HG02973 (cell line): ENCODE measurements at regions not wholly inside any gene's neighbourhood (a gene's known extent, or its start where the extent isn't known, plus 50 kb on each side); places are given as distances from the start of the nearest gene placed in this dataset.
A peak's percentile ranks its signal among the peaks of the same experiment; 100 is the strongest.
"Not testable (repeated sequence)": the region's sequence is repeated elsewhere in the genome, so short reads cannot be mapped to it uniquely, and the experiment has no call there.

Source experiments
- ATAC-seq: cut with Tn5 transposase; IDR thresholded peaks from one replicate; pipeline ENCODE4 v1.9.1; 2021; ENCODE audit warnings: moderate library complexity; ENCODE audit not compliant: unreplicated experiment

GRCh38 chr5:42950116-42950455 lies 90.0 kb downstream of the ANXA2R start:
- no peak for ATAC-seq

- peak; percentile 64 for ATAC-seq
These were observed 90.6 kb downstream of the ANXA2R start for GRCh38 chr5:42949348-42950115.

DNA sequence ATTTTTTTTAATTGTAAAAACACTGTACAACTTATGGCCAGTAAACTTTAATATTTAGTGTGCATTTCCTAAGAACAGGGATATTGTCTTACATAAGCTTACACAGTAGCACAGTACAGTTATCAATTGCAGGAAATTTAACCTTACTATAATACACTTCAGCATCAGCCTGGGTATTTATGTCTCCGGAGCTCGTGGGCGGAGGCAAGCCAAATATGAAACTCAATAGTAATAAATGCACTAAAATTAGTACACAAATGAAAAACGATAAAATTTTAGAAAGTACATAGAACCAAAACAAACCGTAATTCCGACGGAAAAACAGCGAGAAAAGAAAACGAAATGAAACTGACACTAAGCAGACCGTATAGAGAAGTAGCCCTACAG lies 91.2 kb downstream of the ANXA2R start:
- ATAC-seq = peak; percentile 2

GRCh38 chr5:42944989-42945388 lies 95.1 kb downstream of the ANXA2R start:
- ATAC-seq = no peak

GRCh38 chr5:42943931-42944631 lies 96.0 kb downstream of the ANXA2R start:
- ATAC-seq = no peak

GRCh38 chr5:42940853-42941252 lies 99.3 kb downstream of the ANXA2R start:
- no peak for ATAC-seq

DNA sequence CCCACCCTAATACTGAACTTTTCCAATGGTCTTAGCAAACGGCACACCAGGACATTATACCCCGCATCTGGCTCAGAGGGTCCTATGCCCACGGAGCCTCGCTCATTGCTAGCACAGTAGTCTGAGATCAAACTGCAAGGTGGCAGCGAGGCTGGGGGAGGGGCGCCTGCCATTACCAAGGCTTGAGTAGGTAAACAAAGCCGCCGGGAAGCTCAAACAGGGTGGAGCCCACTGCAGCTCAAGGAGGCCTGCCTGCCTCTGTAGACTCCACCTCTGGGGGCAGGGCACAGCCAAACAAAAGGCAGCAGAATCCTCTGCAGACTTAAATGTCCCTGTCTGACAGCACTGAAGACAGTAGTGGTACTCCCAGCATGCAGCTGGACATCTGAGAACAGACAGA lies 108.1 kb downstream of the ANXA2R start:
- not testable (repeated sequence) for ATAC-seq

DNA sequence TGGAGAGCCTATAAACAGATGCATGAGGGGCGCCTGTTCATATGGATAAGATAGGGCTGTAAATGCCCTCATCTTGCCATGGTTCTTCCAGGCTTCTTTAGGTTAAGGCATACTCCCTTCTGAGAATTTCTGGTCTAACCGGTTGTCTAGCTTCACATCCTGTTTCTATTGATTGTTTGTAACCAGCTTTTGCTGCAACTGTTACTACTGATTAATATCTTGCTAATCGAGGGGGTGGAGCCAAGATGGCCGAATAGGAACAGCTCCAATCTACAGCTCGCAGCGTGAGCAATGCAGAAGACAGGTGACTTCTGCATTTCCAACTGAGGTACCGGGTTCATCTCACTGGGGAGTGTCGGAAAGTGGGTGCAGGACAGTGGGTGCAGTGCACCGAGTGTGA lies 108.7 kb downstream of the ANXA2R start:
- not testable (repeated sequence) for ATAC-seq

DNA sequence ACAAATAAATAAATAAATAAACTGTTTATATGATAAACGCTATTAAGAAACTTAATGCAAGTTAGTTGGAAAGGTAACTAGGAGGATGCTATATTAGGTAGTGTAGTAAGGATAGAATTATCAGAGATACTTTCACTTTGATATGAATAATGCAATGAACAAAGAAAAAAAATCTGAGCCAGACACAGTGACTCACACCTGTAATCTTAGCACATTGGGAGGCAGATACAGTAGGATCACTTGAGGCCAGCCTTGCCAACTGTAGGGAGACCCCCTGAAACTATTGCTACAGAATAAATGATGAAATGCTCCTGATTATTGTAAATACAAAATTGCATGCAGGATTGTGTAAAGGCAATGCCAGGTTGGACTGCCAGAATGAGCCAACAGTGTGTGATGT lies 109.2 kb downstream of the ANXA2R start:
- no peak for ATAC-seq

- no peak for ATAC-seq
These were observed 110.2 kb downstream of the ANXA2R start for GRCh38 chr5:42929871-42930270.

GRCh38 chr5:42927730-42928129 lies 112.4 kb downstream of the ANXA2R start:
- peak; percentile 78 for ATAC-seq

DNA sequence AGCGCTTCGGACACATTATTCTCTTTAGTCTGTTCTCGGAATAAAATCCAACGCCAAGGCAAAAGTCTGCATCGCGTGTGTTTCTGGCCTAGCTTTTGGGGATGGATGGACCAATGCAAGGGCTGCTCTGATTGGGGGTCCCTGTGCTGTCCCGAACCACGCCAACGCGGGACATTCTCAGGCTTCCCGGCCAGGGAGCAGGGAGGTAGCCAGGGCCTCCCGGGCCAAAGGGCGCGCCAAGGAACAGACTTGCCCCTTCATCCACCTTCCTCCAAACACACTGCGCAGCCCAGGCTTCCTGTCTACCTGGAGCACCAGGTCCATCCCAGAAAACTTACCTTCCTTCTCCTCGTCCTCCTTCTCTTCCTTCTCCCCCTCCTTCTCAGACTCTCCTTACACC lies 113.0 kb upstream of the SELENOP start:
- no peak for ATAC-seq

GRCh38 chr5:42924226-42924625 lies 112.5 kb upstream of the SELENOP start:
- no peak for ATAC-seq

DNA sequence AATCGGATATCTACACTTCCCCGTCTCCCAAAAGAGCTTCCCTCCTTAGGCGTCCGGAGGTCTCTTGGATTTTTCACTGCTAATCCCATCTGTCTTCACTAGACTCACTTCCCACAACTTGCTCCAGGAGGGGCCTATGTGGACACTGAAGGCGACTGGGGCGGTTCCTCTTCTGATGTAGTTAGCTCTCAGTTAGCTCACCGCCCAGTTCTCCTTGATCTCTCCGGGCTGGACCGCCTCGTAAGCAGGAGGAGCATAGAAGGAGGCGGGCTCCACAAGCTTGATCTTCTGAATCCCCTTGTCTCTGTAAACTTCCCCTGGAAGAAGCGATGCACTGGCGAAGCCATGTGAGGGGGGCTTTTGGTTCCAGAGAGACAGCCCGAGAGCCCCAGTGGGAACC lies 112.0 kb upstream of the SELENOP start:
- ATAC-seq = no peak

- ATAC-seq = no peak
These were observed 107.9 kb upstream of the SELENOP start for GRCh38 chr5:42919600-42919999.

DNA sequence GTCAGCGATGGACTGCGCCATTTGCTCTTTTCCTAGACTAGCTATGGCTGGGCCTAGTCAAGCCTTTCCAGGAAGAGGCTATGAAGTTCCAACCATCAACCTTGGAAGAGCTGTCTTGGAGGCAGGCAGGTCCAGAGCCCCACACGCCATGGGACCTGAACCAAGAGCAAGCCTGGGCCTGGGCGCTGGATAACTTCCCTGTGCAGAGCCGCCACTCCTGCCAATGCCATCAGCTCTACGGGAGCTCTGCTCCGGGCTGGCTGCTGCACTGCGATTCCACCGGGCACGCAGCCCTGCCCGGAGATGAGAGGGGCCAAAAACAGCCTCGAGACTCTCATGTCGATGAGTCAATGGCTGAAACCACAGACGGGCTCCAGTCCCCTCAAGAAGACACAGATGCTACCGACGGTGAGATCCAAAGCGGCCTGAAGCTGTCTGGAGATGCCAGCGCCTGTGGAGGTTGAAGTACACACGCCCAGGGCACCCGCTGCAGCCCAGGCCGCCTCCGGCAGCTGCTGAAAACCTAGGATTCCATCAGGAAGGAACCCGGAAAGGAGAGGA lies 103.7 kb upstream of the SELENOP start:
- ATAC-seq = no peak

DNA sequence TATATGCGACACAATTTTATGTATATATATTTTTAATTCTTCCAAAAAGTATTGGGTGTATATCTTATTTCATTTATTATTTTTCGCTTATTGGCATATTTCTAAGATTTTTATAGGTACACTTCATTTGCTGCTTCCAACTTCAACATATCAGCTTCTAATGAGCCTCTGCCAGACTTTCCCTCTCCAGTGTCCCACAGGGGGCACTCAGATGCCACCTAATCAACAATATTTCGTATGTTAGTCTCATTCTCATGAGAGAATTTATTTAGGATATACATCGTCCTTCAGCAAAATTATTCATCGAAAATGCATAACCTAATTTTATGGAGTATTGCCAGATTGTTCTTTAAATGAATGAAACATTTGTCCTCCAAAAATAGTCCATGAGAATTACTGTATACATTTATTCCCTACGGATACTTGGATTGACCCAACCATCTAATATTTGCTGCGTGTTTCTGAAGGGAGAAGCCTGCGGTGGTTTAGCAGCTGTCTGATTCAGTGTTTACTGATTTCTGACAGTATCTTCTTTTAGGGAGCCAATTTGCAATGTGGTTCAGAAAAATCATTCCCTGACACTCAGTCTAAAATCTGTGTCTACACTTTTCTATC lies 100.6 kb upstream of the SELENOP start:
- ATAC-seq = no peak

GRCh38 chr5:42908509-42909488 lies 97.1 kb upstream of the SELENOP start:
- ATAC-seq = peak; percentile 87

DNA sequence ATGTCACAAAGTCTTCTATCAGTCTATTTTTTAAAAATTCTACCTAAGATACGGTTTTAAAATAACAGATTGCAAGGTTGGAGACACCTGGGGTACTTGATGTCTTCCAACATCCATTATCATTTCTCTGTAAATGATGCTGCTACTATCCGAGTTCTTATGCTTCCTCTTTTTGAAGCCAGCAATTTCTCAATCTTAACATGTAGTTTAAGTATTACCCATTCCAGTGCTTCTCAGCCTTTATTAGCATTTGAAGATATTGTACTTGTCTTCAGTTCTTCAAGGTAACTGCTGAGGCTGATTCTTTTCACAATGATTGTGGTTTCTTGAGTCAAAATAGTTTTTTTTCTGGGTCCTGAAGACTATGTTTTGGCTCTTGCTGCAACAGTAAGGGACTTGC lies 96.4 kb upstream of the SELENOP start:
- peak; percentile 2 for ATAC-seq

DNA sequence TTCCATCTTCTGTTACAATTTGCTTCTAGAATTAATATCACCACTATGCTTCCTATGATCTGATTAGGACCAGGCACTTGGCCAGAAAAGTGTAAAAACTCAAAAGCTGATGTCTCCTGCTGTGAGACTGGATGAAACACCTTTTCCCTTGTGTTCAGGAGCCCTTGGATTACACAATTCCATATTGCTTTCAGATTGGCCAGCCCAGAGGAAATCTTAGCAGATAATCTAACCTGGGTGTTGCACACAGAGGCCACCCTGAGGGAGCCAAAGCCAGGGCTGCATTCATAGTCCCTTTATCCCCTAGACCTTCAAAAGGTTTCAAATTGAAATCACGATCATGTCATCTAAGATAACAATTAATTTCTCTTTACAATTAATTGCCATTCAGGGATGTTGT lies 94.1 kb upstream of the SELENOP start:
- no peak for ATAC-seq

DNA sequence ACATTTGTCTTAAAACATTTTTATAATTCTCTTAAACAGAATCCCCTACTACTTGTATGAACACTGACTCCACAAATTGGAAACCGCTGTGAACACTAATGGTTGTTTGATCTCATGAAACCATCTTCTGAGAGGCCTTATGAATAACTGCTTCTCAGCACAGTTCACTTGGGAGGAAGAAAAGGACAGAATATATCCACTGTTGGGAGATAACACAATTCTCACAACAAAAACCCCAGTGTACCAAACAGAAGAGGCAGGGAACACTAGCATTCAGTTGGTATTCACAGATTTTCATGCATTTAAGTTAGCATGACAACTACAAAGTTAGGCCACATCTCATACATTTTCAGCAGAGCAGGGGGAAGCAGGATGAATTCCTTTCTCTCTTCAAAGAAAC lies 89.0 kb upstream of the SELENOP start:
- no peak for ATAC-seq
